ENCODE measurements at regions not wholly inside any gene's neighbourhood (a gene's known extent, or its start where the extent isn't known, plus 50 kb on each side); places are given as distances from the start of the nearest gene placed in this dataset.
"Not testable (repeated sequence)": the region's sequence is repeated elsewhere in the genome, so short reads cannot be mapped to it uniquely, and the experiment has no call there.

DNA sequence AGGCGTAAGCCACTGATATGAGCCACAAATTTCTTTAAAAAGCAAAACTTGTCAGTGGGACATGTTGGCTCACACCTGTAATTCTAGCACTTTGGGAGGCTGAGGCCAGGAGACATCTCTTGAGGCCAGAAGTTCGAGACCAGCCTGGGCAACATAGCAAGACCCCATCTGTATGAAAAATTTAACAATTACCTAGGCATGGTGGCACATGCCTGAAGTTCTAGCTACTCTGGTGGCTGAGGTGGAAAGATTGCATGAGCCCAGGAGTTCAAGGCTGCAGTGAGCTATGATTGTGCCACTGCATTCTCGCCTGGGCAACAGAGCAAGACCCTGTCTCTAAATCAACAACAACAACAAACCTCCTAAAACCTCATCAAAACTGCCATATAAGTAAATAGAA is 147.6 kb upstream of the BARHL2 start:
- DNase-seq, result no peak

DNA sequence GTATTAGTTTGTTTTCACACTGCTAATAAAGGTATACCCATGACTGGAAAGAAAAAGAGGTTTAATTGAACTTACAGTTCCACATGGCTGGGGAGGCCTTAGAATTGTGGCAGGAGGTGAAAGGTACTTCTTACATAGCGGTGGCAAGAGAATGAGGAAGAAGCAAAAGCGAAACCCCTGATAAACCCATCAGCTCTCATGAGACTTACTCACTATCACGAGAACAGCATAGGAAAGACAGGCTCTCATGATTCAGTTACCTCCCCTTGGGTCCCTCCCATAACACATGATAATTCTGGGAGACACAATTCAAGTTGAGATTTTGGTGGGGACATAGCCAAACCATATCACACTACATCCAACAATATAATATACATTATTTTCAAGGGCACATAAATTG is 145.7 kb upstream of the BARHL2 start:
- no peak for DNase-seq

- not testable (repeated sequence) for DNase-seq
Measured at GRCh38 chr1:90861421-90861820, 144.3 kb upstream of the BARHL2 start.

DNA sequence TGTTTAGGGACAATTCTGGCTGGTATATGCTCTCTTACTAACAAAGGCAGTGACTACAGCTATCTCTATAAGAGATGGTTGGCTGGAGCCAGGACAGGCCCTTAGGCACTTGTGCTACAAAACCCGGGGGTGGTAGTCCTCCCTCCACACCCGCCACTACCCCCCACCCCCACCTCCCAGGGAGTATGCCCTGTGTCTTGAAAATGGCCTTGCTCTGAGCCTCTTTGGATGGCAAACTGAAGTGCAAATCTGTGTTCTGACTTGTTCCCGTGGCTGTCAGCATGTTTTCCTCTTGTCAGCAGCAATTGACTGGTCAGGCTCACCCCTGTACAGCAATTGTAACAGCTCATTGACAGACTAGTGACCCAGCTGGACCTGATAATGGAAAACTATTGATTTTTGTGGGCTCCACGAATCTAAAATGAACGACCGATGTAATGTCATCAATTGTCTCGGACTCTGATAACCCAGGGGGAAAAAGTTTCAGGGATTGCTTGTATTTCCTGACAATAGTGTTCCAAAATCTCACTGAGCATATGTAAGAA is 139.4 kb upstream of the BARHL2 start:
- no peak for DNase-seq

DNA sequence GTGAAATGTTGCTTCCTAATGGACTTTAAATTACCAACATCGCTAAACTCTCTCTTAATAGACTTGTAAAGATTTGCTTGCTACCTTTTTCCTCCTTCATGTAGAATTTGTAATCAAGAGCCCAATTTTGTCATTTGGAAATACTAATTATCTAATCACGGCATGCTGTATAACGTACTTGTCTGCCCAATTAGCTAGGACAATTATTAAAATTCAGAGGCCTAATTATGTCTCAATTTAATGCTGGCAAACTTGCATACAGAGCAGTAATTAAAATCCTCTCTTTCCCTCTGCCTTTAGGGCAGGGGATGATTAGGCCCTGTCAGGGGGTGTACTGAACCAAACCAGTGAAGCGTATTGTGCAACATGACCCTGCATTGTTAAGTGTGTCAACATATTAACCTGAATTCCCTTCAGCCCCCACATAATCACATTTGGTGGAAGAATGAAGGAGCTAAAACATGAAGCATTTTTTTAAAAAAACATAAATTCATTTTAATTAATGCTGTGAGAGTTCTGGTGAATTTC is 137.4 kb upstream of the BARHL2 start:
- no peak for DNase-seq

- DNase-seq, result no peak
Measured at GRCh38 chr1:90851711-90852050, 134.6 kb upstream of the BARHL2 start.

DNA sequence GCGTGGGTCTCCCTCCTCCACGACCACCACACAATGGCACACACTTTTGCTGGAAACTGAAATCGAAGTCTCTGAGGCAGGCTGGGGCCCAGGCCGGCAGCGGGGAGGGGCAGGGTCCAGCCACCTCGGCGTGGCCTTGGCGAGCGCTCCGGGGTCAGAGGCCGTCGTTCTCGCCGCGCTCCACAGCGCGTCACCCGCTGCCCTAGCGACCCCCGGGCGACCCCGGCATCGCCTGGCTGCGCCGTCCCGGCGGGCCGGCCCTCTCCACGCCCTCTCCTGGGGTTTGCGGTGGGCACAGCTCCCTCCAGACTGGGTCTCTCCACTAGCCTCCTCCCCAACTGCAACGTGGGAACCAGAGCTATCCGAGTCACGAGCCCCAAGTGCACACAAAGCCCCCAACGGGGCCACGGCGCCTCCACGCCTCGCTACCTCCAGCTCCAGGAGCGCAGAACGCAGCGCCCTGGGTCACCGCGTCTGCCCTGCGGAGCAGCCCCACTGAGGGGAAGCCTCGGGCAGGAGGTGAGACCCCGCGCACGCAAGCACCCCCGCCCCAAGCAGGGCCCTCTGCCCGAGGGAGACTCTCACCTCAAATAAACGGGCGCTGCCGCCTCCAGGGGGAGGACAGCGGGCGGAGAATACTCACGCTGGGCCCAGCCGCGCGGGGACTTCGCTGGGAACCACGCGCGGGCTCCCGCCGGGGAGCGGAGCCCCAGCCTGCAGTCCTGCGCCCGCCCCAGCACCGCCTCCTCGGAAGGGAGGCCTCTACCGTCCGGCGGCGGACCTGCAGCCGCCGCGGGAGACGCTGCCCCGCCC is 134.0 kb upstream of the BARHL2 start:
- peak; percentile 82 for DNase-seq

- DNase-seq, result peak; percentile 18
Measured at GRCh38 chr1:90850181-90850897, 133.2 kb upstream of the BARHL2 start.

DNA sequence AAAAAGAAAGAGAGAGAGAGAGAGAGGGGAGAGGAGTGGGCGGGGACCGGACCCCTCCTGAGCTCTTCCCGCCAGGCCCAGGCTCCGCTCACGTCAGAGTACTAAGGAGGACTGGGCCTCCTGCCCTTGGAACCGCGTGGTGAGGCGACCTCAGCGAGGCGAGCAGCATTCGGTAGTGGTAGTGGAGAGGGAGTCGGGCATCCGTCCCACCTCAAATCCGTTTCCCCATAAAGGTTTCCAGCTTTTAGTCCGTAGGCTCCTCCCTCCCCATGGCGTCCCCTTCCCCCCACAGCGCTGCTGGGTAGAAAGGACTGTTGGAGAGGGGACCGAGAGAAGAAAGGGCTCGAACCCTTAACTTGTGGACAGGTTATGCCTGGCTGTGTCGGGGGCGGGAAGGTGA is 124.4 kb upstream of the BARHL2 start:
- no peak for DNase-seq

DNA sequence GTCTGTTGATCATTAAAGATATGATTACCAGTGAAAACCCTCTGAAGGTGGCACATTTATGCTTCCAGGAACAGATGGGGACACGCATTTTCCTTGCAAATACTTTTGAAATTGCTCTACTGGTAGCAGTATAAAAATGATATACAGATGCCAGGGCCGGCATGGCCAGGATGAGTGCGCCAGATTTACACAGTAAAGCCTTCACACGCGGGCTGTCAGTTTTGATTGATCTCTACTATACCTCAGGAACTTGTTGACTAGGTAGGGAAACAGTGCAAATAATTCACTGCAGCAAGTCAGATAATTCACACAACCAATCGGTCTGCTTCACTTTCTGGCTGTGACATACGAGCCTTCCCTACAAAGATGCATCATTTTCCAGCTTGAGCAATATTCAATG is 123.2 kb upstream of the BARHL2 start:
- DNase-seq, result no peak

- DNase-seq, result no peak
Measured at GRCh38 chr1:90839323-90839722, 122.2 kb upstream of the BARHL2 start.

GRCh38 chr1:90838720-90839119 is 121.6 kb upstream of the BARHL2 start:
- DNase-seq, result no peak

DNA sequence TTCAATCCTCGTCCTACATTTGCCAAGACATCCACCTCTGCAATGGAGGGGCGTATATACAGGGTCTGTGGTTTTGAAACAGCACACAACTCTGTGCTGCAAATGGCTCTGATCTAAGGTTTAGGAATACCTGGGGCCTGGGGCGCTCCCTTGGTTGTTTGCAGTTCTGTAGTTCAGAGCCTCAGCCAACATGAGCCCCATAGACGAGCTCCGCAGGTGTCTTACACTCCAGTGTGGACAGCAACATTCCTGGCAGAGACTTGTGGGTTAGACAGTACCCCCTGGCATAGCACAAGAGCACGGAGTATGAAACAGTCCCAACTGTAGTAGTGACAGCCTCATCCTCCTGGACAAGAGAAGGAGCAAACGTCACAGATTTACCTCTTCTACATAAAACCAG is 120.3 kb upstream of the BARHL2 start:
- DNase-seq, result no peak

- DNase-seq, result no peak
Measured at GRCh38 chr1:90836345-90836679, 119.2 kb upstream of the BARHL2 start.

DNA sequence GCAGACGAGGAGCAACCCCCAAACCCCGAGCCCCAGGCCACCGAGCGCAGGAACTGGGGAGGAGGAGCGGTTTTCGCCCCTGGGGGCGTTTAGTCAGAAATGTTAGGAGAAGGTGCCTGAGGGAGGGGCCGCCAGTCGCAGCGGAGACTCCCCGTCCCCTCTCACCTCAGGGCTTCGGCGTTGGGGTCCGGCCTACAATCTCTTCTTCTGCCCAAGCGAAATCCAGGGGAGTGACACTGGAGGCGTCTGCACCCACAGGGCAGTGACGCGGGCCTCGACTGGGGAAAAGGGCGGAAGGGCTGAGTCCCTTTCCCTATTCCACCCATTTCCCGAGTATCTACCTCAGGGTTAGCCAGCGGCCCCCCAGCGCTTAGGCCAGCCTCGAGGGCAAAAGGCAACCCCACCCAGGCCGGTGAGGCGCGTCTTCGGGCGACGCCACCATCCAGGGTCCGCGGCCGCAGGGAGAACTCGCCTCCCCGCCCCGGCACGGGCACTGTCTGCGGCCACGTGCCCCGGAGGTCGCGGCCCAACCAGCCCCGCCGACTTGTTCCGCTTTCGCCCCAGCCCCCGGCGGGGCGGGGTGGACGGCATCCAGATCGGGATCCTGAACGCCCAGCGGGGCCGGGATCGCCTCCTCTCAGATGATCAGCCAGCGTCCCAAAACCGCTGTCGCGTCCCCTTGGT is 118.7 kb upstream of the BARHL2 start:
- no peak for DNase-seq

DNA sequence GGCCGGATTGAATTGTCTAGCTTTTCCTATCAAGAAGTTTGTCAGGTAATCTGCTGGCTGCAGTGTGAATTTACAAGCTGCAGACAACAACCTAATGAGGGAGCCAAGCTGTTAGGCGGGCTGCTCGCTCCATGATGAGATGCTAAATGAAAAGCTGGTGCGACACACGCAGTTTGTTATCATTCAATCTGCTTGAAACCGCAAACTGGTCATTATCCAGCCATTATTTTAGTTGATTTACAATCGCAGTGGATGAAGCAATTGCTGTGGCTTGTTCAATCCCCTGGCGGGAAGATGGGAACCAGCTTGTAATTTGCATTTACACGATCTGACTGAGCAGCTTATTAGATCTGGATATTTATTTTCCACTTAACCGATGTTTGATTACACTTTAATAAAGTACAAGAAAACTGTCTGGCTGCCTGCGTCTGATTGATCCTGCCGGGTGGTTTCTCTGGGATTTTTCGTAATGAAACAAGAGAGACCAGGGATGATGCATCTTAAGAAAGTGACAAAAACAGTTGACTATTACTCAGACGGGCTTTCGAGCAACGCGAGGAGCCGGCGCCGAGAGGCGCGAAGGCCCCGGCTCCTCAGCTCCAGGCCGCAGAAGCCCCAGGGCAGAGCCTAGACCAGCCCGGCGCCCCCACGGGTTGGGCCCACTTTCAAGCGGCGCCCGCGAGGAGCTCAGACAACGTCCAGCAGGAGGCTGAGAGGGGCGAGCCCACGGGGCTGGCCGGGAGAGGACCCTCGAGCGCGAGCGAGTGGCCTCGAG is 118.0 kb upstream of the BARHL2 start:
- DNase-seq, result no peak

DNA sequence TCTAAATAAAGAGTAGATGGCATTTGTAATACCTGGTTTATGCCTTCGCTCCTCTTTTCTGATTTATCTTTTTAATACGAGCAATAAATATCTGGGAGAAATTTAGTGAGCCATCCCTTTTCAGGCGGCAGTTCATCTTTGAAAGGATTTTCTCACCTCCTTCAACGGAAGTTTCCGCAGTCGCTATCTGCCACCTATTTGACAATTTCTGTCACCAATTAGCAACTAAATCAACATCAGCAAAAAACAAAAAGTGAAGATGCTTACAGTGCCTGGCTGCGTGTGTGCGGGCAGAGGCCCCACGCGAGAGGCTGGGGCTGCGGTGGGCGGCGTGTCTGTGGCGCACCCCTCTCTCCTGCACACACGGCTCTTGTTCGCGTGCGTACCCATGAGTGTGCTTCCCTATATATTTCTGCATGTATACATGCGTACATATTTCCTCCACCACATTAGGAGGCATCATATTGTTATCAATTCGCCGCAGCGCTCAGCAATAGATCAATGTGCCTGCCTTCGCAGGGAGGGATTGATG is 117.3 kb upstream of the BARHL2 start:
- DNase-seq, result no peak

- DNase-seq, result no peak
Measured at GRCh38 chr1:90833466-90834110, 116.5 kb upstream of the BARHL2 start.

GRCh38 chr1:90831910-90832309 is 114.8 kb upstream of the BARHL2 start:
- no peak for DNase-seq

DNA sequence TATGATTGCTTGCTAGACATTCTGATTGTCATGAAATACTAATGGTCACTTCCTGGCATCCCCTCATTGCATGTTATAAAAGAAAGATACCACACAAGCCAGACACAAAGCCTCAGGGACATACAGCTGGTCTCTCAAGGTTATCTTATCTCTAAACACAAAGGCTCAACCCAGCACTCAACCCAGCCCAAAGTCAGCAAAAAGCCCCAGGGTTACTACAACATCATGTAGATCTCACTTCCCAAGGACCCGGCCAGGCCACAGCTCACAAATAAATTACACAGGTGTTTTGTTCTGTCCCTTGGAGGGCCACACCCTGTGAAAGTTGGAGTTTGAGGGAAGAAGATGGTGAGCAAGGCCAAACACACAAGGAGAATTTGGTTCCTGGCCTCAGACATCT is 109.7 kb upstream of the BARHL2 start:
- DNase-seq, result no peak

- DNase-seq, result no peak
Measured at GRCh38 chr1:90826024-90826423, 108.9 kb upstream of the BARHL2 start.

DNA sequence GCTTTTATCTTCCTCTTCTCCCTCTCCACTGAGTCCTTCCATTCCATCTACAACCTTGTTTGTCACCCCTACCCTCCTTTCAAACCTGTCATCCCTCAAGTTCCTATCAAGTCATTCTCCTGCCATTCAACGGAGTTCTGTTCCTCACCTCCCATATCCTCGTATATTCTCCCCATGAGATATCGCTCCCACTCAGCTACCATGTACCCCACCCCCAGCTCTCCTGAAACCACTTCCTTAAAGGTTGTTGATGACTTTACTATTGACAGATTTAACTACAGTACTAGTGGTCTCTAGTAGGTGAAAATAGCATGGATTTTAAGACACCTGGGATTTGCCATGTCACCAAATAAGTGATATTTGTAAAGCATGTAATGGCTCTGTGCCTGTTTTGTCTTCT is 107.4 kb upstream of the BARHL2 start:
- DNase-seq, result no peak

All from NCI-H2029 (cell line).